Thyroid gland (tissue), 4 donors: ENCODE measurements at regions not wholly inside any gene's neighbourhood (a gene's known extent, or its start where the extent isn't known, plus 50 kb on each side); places are given as distances from the start of the nearest gene placed in this dataset.

Experiments
- DNase-seq, 2 donors: peaks; one replicate each; pipeline ENCODE4 v3.0.0-alpha.2; 2019
- H3K27ac ChIP-seq, 3 donors: fragments of 200-600 bp; sonication (generic); 1 replicate in 2 of 3; 2 replicates in 1 of 3; pipeline ENCODE4 v1.5.1; 2016 to 2019; ENCODE audit warnings: mild to moderate bottlenecking in 1 of 3, moderate library complexity in 1 of 3
- H3K27me3 ChIP-seq: fragments of 200-600 bp; sonication (generic); one replicate; pipeline ENCODE4 v1.5.1; 2019
- H3K36me3 ChIP-seq, 2 donors: fragments of 200-600 bp; sonication (generic); one replicate each; pipeline ENCODE4 v1.5.1; 2016 to 2019
- H3K4me1 ChIP-seq, 2 donors: fragments of 200-600 bp; sonication (generic); one replicate each; pipeline ENCODE4 v1.5.1; 2017 to 2019
- H3K4me3 ChIP-seq, 3 donors: fragments of 200-600 bp; sonication (generic); replicated peaks in 1 of 3; 1 replicate in 2 of 3; 2 replicates in 1 of 3; pipeline ENCODE4 v1.5.1; 2016; ENCODE audit warnings: mild to moderate bottlenecking in 1 of 3
- H3K9me3 ChIP-seq: fragments of 200-600 bp; sonication (generic); one replicate; pipeline ENCODE4 v1.5.1; 2017
- CTCF ChIP-seq, 6 experiments: fragments of 200-600 bp in 3 of 6; fragments of 450-650 bp in 3 of 6; sonication (generic) in 3 of 6; IDR thresholded peaks; one replicate each; pipeline ENCODE4 v1.5.1; 2016 to 2019; ENCODE audit warnings: antibody characterized with exemption in 6 of 6, mild to moderate bottlenecking in 2 of 6, inconsistent platforms in 1 of 6, moderate library complexity in 1 of 6
- POLR2A ChIP-seq, 2 donors: fragments of 450-650 bp; IDR thresholded peaks; one replicate each; pipeline ENCODE4 v1.6.1; 2017; ENCODE audit warnings: antibody characterized with exemption in 2 of 2, mild to moderate bottlenecking in 2 of 2, moderate library complexity in 1 of 2
- WGBS, 2 donors: methylation state at CpG; one replicate each; pipeline ENCODE4 v1.1.5; 2017; 5-methylcytosine and 5-hydroxymethylcytosine counted together
- intact Hi-C: fragments of 100-400 bp; cut with DNase I; formaldehyde crosslinking; loops from one replicate; pipeline ENCODE4 v1.15.1; 2023

GRCh38 chr20:57056651-57057050 lies 209.8 kb downstream of the BMP7 start:
- intact Hi-C loops, result no loop called here
- WGBS, 2 donors, result 92 to 94% methylated on average over 5 of the region's 5 CpGs

GRCh38 chr20:57059055-57059596 lies 207.3 kb downstream of the BMP7 start:
- Histone ChIP-seq H3K9me3 (no peaks in the 10 kb centered on the region), H3K27me3 (no peaks in the 10 kb centered on the region), H3K36me3 (no peaks in the 10 kb centered on the region), H3K4me3 (no peak overlapping the region), H3K27ac (no peak overlapping the region), H3K4me1 (peaks cover 0 to 11% of the 10 kb centered on the region in 2 donors)
- no peak for DNase-seq
- 82 to 84% methylated on average over 4 of the region's 4 CpGs for WGBS, 2 donors
- TF ChIP-seq POLR2A (IDR thresholded peaks at IDR 0.05) (no peak), CTCF (IDR thresholded peaks at IDR 0.05) (no peak)
- intact Hi-C loops, result no loop called here

More at GRCh38 chr20:57056651-57057050, 209.8 kb downstream of the BMP7 start:
- H3K4me3 ChIP-seq, result no peak overlapping the region
- TF ChIP-seq POLR2A (IDR thresholded peaks at IDR 0.05), result no peak
- no peak for TF ChIP-seq CTCF (IDR thresholded peaks at IDR 0.05)
- peaks cover 0 to 11% of the 10 kb centered on the region in 2 donors for H3K4me1 ChIP-seq
- H3K36me3 ChIP-seq, result no peaks in the 10 kb centered on the region
- no peaks in the 10 kb centered on the region for H3K27me3 ChIP-seq
- DNase-seq, result no peak
- no peak overlapping the region for H3K27ac ChIP-seq
- no peaks in the 10 kb centered on the region for H3K9me3 ChIP-seq

GRCh38 chr20:57060407-57061050 lies 205.9 kb downstream of the BMP7 start:
- no peaks in the 10 kb centered on the region for H3K27me3 ChIP-seq
- no peak for TF ChIP-seq POLR2A (IDR thresholded peaks at IDR 0.05)
- no peak for TF ChIP-seq CTCF (IDR thresholded peaks at IDR 0.05)
- no peaks in the 10 kb centered on the region for H3K9me3 ChIP-seq
- H3K4me3 ChIP-seq, result no peak overlapping the region
- no peak overlapping the region for H3K27ac ChIP-seq
- H3K36me3 ChIP-seq, result no peaks in the 10 kb centered on the region
- 77 to 79% methylated on average over 6 to 7 of the region's 8 CpGs for WGBS, 2 donors
- H3K4me1 ChIP-seq, result peaks cover 0 to 11% of the 10 kb centered on the region in 2 donors
- DNase-seq, result no peak
- intact Hi-C loops, result no loop called here

GRCh38 chr20:57061051-57061900 lies 205.2 kb downstream of the BMP7 start:
- peak in 3 of 6 experiments; percentile 42 to 43 (median 43) for TF ChIP-seq CTCF (IDR thresholded peaks at IDR 0.05)
- TF ChIP-seq POLR2A (IDR thresholded peaks at IDR 0.05), result no peak
- intact Hi-C loops, result no loop called here
- H3K4me1 ChIP-seq, result peaks cover 0 to 11% of the 10 kb centered on the region in 2 donors
- no peaks in the 10 kb centered on the region for H3K9me3 ChIP-seq
- no peak overlapping the region for H3K4me3 ChIP-seq
- H3K27ac ChIP-seq, result no peak overlapping the region
- H3K27me3 ChIP-seq, result no peaks in the 10 kb centered on the region
- DNase-seq, result peak; percentile 59 to 65
- 24 to 32% methylated on average over 14 of the region's 14 CpGs for WGBS, 2 donors
- H3K36me3 ChIP-seq, result no peaks in the 10 kb centered on the region

GRCh38 chr20:57062241-57062640 lies 204.2 kb downstream of the BMP7 start:
- no peak for DNase-seq
- no peak overlapping the region for H3K27ac ChIP-seq
- H3K4me1 ChIP-seq, result peaks cover 0 to 11% of the 10 kb centered on the region in 2 donors
- intact Hi-C loops, result no loop called here
- H3K27me3 ChIP-seq, result no peaks in the 10 kb centered on the region
- no peaks in the 10 kb centered on the region for H3K36me3 ChIP-seq
- no peak overlapping the region for H3K4me3 ChIP-seq
- H3K9me3 ChIP-seq, result no peaks in the 10 kb centered on the region
- no peak for TF ChIP-seq CTCF (IDR thresholded peaks at IDR 0.05)
- no peak for TF ChIP-seq POLR2A (IDR thresholded peaks at IDR 0.05)
- WGBS, 2 donors, result 80 to 100% methylated on average over 3 to 4 of the region's 4 CpGs
